HG03280 (cell line): ENCODE measurements at regions not wholly inside any gene's neighbourhood (a gene's known extent, or its start where the extent isn't known, plus 50 kb on each side); places are given as distances from the start of the nearest gene placed in this dataset.

Source experiments
- ATAC-seq: cut with Tn5 transposase; IDR thresholded peaks from one replicate; pipeline ENCODE4 v1.9.1; 2021; ENCODE audit warnings: mild to moderate bottlenecking, moderate library complexity; ENCODE audit not compliant: unreplicated experiment

DNA sequence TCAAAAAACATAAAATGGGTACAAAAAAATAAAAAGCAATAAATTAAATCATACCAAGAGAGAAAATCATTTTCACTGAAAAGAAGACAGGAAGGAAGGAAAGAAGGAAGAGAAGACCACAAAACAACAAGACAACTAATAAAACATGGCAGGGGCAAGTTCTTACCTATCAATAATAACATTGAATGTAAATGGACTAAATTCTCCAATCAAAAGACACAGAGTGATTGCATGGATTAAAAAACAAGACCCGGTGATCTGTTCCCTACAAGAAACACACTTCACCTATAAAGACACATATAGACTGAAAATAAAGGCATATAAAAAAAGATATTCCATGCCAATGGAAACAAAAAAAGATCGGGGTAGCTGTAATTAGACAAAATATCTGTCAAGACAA, 82.6 kb upstream of the CERS6 start:
- no peak for ATAC-seq

DNA sequence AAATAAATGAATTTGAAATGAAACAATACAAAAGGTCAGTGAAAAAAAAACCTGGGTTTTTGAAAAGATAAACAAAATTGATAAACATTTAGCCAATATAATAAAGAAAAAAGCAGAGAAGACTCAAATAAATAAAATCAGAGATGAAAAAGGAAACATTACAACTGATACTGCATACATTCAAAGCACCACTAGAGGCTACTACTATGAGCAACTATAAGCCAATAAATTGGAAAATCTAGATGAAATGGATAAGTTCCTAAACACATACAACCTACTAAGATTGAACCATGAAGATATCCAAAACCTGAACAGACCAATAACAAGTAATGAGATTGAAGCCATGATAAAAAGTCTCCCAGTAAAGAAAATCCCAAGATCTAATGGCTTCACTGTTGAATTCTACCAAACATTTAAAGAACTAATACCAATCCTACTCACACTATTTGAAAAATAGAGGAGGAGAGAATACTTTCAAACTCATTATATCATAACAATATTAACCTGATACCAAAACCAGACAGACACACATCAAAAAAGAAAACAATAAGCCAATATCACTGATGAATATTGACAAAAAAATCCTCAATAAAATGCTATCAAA, 80.8 kb upstream of the CERS6 start:
- ATAC-seq: no peak

DNA sequence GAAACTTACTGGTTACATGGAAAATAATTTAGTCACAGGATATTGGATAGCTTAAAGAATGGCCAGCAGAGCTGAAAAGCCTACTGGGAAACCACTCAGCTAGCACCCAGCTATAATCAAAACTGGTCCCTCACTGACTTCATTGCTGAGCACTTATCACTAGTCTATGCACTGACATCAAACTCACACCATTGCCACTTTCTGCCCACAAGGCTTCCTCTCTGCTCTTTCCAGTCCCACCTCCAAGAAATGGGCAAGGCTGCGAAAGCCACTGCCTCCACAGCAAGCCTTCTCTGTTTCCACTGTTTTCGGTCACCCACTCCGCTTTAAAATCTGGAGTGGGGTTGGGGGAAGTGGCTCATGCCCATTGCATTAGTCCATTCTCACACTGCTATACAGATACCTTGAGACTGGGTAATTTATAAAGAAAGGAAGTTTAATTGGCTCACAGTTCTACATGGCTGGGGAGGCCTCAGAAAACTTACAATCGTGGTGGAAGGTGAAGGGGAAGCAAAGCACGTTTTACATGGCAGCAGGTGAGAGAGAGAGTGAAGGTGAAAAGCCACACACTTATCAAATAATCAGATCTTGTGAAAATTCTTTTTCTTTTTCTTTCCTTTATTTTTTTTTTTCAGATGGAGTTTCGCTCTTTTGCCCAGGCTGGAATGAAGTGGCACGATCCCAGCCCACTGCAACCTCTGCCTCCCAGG, 77.0 kb upstream of the CERS6 start:
- ATAC-seq: no peak

DNA sequence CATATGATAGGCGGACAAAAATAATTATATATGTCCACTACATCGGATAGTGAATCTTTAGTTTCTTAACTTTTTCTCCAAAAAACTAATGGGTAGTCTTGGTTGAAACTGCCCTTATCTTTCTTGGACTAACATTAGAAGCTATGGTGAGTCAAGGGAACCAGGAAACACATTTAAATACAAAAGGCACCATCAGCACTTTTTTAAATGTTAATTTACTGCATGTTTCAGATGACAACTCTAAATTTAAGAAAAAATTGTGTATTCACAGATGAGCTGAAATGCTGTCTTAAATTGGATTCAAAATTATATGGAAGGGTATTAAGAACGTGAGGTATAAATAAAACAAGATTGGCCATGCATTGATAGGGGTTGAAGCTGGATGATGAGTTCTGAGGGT, 75.6 kb upstream of the CERS6 start:
- ATAC-seq: no peak

DNA sequence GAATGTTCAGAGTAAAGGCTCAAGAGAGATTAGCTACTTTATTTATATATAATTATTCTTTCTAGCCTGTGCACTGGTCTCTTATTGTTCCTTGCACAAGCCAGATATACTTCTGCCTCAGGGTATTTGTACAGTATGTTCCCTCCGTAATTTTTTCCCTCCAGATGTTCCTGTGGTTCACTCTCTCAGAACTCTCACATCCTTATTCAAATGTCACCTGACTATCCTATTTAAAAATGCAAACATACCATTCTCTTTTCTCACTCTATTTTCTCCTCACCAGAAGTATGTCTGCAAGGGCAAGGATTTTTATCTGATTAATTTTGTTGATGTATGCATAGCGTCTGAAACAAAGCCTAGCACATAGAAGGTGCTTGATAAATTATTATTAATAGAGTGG, 64.0 kb upstream of the CERS6 start:
- no peak for ATAC-seq

DNA sequence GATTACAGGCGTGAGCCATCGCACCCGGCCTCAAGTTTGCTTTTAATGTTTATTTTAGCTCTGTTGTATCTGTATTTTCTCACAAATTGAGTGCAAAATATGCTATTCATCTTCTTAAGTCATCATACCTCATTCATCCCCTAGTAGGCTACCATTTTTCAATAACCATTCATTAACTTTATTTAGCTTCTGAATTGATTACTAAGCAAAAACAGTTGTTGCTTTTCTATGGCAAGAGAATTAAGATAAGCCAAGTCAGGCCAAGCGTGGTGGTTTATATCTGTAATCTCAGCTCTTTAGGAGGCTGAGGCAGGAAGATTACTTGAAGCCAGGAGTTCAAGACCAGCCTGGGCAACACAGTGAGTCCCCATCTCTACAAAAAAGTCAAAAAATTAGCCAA, 63.3 kb upstream of the CERS6 start:
- ATAC-seq: no peak

DNA sequence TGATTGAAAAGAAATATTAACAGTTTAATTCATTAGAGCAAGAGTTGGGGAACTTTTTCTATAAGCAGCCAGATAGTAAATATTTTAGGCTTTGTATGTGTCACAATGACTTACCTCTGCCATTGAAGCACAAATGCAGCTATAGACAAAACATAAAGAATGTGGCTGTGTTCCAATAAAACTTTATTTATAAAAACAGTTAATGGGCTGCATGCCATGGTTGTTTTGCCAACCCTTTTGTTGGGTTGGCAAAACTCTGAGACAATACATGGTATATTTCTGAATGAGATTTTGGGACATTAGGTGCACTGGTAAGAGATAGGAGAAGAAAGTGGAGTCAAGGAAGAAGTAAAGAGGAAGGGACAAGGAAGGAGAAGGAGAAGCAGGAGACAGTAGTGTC, 61.8 kb upstream of the CERS6 start:
- no peak for ATAC-seq

DNA sequence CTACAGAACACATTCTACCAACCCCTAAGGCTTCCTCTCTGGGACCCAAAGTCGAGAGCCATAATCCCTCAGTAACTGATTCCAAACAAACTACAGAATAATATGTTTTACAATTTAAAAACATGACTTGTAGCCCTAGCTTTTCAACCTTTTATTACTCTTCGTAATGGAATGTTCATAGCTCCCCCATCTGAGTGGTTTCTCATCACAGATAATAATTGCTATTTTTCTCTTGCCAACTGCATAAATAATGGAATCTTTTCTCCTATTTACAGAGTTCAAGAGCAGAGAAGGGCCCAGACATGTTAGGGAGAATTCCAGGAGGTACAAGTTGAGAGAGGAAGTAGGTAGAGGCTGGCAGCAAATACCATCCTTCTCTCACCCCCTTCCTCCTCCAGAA, 59.9 kb upstream of the CERS6 start:
- no peak for ATAC-seq

DNA sequence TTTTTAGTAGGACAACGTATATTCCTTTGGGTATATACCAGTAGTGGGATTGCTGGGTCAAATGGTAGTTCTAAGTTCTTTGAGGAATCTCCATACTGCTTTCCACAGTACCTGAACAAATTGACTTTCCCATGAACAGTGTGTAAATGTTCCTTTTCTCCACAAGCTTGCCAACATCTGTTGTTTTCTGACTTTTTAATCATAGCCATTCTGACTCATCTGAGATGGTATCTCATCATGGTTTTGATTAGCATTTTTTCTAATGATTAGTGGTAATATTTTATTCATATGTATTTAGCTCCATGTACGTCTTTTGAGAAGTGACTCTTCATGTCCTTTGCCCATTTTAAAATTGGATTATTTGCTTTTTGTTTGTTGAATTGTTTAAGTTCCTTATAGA, 58.4 kb upstream of the CERS6 start:
- ATAC-seq: no peak

DNA sequence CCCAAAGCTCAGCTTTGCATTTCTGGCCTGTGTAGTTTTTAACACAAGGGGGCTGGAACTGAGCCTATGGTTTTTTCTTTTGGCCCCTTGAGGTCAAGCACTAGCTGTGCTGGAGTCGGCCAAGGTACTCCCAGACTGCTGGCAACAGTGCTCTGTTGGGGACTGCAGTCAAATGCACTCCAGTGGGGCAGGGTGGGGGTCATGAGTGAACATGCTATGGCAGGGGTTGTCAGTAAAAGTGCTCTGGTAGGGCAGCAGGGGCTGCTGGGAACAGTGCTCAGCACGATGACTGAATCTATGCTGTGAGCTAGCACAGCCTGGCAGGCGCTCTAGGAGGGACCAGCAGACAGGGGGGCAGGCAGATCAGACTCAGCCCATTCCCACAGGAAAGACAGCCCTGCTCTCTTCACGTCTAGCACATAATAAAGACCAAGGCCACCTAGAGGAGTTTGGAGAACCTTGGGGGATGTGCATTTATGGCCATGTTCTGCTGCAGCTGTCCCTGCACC, 55.0 kb upstream of the CERS6 start:
- no peak for ATAC-seq

DNA sequence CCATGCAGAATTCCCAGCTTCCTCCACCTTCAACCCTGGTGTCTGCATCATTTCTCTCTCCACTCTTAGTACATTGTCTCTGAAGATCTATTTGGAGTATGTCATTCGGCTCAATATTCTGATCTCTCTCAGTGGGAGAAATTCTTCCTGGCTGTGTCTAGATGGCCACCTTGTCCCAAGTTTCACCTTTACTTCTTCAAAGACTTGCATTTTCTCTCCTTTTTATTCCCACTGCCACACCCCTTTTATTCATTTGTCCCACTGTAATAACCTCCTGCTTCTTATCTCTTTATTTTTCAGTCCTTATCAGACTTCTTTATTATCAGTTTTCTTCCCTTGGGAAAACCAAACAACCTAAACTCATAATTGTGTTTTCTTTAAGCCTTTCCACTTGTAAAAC, 54.3 kb upstream of the CERS6 start:
- ATAC-seq: no peak

DNA sequence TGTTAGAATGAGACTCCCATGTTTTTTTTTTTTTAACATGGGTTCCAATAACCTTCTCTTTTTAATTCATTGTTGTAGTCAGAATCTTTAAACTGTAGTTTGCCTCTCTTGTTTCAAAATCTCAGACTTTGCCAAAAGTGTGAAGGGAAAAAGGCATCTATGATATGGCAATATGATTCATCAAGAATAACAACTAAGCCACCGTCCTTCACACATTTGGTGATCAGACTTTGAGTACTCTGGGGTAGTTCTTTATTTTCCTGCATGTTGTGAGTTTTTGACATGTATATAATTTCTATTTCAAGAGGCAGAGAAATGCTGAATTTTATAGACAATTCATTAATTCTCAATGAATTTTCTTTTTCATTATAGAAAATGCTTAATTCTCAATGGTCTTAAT, 53.5 kb upstream of the CERS6 start:
- ATAC-seq: no peak

DNA sequence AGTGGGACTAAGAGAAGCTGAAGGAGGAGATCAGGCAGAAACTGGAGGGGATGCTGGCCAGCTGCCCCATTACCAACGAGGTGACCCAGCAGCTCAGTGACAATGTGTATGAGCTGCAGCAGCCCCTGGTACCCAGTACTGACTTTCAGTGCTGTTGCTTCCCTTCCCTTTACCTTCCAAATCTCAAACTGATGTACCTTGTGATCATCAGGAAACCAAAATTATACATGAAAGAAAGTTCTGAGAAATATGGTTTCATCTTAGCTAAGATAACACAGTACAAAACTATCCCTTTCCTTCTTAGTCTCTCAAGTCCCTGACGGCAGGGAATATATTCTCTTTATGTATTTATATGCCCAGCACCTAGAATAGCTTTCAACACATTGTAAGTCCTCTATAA, 52.3 kb upstream of the CERS6 start:
- ATAC-seq: no peak

DNA sequence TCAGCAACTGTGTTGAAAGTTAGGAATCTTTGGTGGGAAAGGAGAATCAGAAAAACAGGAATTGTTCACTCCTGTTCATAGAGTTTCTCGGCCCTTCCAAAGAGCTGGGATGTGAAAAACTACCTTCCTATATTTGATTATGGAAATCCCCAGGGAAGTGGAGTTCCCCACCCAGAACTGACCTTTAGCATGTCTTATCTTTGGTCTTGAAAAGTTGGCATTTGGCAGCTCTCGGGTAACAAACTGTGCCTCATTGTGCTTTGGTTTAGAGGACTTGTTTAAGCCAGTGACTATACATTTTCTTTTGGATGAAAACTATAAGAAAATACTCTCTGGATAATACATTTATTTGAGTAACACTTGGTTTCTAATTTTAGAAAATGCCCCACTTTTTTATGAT, 51.3 kb upstream of the CERS6 start:
- no peak for ATAC-seq
